HG03175 (cell line): ENCODE measurements at regions not wholly inside any gene's neighbourhood (a gene's known extent, or its start where the extent isn't known, plus 50 kb on each side); places are given as distances from the start of the nearest gene placed in this dataset.
"Not testable (repeated sequence)": the region's sequence is repeated elsewhere in the genome, so short reads cannot be mapped to it uniquely, and the experiment has no call there.

Experiments used
- ATAC-seq: cut with Tn5 transposase; IDR thresholded peaks from one replicate; pipeline ENCODE4 v1.9.1; 2021; ENCODE audit warnings: mild to moderate bottlenecking, moderate library complexity; ENCODE audit not compliant: unreplicated experiment

GRCh38 chr7:54888734-54889082 lies 129.7 kb upstream of the SEC61G start:
- ATAC-seq, result no peak

GRCh38 chr7:54897891-54898290 lies 120.9 kb upstream of the EGFR start:
- no peak for ATAC-seq

GRCh38 chr7:54898659-54899340 lies 120.0 kb upstream of the EGFR start:
- ATAC-seq, result no peak

GRCh38 chr7:54901840-54902239 lies 117.0 kb upstream of the EGFR start:
- ATAC-seq, result no peak

GRCh38 chr7:54904130-54904529 lies 114.7 kb upstream of the EGFR start:
- ATAC-seq, result no peak

- no peak for ATAC-seq
Measured at GRCh38 chr7:54904986-54905385, 113.8 kb upstream of the EGFR start.

DNA sequence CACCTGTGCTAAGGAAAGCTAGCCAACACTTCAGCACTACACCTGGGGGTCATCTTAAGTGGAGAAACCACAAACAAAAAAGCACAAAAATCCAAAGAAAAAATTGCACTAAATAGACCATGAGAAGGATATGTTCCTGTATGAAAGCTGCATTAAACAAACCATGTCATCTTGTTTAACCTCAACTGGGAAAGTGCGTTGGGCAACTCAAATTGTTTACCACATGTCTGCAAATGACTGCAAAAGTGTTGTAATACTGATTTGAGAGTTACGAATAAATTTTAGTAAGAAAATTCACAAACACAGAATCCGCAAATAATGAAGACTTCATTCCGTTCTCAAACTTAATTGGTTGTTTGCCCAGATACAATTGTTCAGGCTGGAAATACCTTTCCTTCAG lies 111.9 kb upstream of the EGFR start:
- no peak for ATAC-seq

- ATAC-seq, result no peak
Measured at GRCh38 chr7:54907981-54908380, 110.8 kb upstream of the EGFR start.

DNA sequence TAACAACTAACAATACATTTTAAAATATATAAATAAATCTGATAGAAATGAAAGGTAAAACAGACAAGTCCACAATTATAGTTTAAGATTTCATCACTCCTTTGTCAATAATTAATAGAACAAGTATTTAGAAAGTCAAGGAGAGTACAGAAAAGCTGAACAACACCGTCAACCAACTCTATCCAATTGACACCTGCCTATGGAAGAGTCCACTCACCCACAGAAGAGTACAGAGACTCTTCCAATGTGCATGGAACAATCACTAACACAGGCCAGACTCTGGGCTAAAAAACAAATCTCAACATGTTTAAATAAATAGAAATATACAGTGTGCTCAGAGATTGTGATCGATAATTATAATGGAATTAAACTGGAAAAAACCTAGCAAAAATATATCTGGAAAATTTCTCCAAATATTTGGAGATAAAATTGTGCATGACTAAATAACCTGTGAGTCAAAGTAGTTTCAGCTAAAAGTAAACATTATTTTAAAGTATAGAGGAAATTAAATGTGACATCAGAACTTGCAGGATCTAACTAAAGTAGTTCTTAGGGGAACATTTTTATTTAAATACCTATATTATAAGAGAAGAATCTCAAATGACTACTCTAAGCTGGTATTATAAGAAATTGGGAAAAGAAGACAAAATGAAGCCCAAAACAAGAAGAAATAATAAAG lies 109.9 kb upstream of the EGFR start:
- ATAC-seq, result no peak

DNA sequence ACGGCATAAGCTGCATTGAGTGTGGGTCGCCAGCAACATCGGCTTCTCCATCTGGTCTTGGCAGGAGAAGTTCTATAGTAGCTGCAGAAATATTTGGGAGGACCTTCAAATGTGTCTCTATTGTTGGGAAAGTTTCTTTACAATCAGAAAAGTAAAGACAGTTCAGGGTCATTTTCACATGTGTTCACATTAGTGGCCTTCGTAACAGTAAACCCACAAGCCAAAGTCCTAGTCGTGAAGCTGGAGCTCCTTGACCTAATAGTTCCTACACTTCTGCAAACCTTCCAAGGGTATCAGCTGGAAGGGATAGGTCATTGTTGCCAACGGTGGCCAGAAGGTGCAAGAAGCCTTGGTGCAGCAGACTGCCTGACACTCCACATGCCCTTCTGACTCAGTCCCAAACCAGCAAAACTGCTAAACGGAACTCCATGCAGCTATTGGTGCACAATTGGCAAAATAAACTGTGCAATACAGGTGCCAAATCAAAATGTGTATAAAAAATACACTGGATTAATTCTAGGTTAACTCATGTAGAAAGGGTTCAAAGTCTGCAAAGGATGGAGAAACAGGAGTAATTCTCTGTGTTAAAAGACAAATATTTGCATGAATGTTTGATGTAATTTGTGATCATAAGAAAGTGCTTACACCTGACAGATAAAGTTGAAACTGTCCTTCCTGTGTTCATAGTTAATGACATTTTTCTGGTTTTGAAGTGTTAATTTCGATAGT lies 102.8 kb upstream of the EGFR start:
- ATAC-seq, result no peak

DNA sequence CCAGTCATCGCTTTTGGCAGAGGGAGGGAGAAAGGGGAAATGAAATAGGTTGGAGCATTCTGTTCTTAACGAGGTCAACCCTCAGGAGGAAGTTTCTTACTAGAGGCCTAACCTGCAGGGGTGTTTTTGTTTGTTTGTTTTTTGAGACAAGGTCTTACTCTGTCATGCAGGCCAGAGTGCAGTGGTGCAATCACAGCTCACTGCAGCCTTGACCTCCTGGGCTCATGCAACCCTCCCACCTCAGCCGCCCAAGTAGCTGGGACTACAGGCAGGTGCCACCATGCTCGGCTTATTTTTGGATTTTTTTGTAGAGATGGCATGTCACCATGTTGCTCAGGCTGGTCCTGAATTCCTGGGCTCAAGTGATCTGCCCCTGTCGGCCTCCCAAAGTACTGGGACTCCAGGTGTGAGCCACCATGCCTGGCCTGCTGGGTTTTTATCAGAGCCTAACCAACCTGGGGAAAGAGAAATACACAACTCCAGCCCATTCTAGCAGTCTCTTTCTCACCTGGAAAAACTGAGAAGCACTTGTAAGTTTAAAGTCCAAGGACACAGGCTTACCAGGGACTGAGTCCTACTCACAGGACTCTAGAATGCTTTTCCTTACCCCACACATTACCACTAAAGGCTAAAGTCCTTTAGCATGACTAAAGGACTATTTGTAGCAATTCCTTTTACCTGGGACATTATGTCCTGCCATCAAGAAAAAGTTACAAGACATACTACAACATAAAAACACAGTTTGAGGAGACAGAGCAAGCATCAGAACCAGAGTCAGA lies 101.0 kb upstream of the EGFR start:
- no peak for ATAC-seq

- ATAC-seq, result no peak
Measured at GRCh38 chr7:54921116-54921515, 97.7 kb upstream of the EGFR start.

DNA sequence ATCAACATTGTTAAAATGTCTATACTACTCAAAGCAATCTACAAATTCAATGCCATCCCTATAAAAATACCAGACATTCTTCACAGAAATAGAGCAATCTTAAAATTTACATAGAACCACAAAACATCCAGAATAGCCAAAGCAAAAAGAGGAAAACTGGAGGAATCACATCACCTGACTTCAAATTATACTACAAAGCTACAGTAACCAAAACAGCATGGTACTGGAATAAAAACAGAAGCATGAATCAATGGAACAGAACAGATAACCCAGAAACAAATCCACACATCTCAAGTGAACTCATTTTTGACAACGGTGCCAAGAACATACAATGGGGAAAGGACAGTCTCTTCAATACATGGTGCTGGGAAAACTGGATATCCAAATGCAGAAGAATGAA lies 87.3 kb upstream of the EGFR start:
- ATAC-seq, result no peak

DNA sequence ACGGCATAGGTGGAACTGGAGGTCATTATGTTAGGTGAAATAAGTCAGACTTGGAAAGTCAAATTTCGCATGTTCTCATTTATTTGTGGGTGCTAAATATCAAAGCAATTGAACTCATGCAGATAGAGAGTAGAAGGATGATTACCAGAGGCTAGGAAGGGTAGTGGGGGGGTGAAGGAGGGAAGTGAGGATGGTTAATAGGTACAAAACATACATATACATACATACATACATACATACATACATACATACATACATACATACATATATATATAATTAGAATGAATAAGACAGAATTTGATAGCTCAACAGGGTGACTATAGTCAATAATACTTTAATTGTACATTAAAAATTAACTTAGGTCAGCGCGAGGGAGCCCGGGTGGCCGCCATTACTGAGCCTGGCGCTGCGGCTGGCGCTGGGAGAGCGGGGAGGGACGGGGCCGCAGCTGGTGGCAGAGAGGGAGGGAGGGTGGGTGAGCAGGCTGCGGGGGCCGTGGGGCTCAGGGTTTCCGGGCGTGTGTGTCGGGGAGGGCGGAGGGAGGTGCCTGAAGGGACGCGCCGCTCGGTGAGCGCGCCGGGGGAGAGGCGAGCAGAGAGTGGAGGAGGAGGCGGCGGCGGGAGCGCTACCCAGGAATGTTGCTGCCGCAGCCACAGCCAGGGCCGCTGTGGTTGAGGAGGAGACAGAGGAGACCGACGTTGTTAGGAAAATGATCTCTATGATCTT lies 85.8 kb upstream of the EGFR start:
- no peak for ATAC-seq

DNA sequence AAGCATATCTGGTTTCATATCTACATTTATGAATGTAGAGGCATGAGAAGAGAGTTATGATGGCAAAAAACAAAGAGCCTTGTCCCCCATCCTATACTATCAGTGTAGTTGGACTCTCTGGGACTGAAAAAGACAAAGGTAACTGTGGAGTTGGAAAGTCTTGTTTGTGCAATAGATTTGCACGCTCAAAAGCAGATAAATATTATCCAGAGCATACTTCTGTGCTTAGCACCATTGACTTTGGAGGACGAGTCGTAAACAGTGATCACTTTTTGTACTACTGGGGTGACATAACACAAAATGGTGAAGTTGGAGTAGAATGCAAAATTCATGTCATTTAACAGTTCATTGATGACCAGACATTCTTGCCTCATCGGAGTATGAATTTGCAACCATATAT lies 85.2 kb upstream of the EGFR start:
- ATAC-seq, result no peak

DNA sequence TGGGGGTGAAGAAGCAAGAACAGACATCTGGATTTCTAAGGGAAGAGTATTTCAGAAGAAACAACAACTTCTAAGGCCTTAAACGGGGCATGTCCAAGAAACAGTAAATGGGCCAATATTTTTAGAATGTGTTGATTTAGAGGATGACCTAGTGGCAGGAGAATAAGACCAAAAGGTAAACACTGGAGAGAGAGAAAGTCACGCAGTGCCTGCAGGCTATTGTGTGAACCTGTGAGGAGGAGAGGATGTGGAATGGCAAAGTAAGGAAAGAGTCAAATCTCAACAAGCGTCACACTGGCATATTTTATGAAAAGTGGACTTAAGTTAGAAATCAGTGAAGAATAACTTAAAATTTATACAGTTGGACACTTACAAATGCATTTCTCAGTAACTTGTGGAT lies 78.1 kb upstream of the EGFR start:
- ATAC-seq, result no peak

DNA sequence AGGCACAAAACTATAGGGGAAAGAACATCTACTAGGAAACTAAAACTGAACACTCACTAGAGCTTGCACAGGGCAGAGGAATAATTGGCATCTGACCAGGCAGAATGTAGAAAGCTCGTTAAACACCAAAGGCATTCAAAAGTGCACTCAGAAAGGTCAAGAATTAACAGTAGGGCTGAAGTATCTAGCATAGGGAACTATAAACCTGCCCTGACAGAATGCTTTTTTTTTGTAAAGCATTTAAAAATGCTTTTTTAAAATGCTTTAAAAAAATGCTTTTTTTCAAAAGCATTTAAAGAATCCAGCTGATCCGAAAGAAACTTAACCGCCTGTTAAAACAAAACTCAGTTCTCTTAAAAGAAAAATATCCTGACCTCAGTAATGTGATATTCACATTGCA lies 74.6 kb upstream of the EGFR start:
- no peak for ATAC-seq

DNA sequence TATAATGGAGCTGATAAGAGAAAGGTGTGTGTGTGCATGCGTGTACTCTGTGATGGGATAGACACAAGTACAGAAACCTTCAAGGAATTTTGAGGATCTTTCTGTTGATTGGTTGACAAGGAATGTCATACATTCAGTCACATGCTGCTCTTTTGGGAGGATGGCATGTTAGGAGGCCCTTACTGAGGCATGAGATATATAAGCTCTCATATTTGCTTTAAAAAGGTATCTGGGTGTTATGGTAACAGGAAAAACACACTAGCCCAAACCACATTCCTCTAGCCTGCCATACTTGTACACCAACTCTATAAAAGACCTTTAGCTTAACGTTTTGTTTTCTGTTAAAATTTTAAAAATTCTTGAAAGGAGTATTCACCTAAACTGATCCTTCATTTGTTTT lies 72.5 kb upstream of the EGFR start:
- ATAC-seq, result no peak

DNA sequence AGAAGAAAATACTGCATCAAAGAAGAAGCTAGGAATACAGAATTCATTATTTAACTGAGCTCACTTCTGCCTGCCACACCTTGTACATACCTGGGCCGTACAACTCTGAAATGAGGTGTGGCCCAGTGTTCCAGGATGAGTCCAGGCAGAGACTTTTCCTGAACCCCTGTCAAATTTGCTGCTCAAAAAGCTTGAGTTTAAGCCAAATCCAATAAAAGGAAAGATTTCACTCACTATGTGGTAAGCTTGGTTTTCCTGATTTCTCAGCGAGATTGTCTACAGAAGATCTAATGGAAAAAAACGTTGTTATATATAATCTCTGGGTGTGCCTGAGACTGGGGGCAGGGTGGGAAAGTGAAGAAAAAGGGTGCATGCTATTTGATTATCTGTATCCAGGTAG lies 72.1 kb upstream of the EGFR start:
- ATAC-seq, result no peak

DNA sequence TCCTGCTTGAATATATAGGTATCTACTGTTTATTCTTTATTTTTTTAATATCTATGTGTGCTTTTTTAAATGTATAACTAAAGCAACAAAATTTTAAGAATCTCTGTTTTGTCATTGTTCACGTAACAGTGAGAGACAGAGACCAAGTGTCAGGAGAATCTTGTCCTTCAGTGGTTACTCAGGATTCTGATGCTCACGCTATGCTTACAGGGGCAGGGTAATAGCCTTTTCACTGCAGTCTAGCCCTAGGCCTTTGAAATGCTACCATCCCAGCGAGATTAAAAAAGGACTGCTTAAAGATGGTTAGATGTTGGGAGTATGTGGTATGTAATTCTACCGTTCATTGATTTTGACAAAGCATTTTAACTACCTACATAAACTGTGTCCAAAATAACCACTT lies 71.6 kb upstream of the EGFR start:
- ATAC-seq, result no peak

DNA sequence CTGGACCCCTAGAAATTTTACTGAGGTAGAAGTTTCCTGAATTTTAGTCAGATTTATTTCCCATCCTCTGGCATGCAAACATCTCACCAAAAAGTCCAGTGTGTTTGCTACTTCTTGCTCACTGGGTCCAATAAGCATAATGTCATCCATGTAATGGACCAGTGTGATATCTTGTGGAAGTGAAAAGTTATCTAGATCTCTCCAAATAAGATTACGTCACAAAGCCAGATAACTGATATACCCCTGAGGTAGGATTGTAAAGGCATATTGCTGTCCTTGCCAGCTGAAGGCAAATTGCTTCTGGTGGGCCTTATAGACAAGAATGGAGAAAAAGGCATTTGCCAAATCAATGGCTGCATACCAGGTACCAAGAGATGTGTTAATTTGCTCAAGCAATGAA lies 69.3 kb upstream of the EGFR start:
- not testable (repeated sequence) for ATAC-seq
